Astrocyte (in vitro differentiated cells and primary cell): ENCODE measurements at regions not wholly inside any gene's neighbourhood (a gene's known extent, or its start where the extent isn't known, plus 50 kb on each side); places are given as distances from the start of the nearest gene placed in this dataset.

ENCODE experiments used
- CTCF ChIP-seq: IDR thresholded peaks from 2 replicates; pipeline ENCODE4 v1.5.1; 2011; ENCODE audit warnings: low read depth, mild to moderate bottlenecking, inconsistent platforms, low read length, moderate library complexity; ENCODE audit not compliant: insufficient read depth
- EZH2 ChIP-seq: IDR thresholded peaks from 2 replicates; pipeline ENCODE4 v1.6.1; 2012; ENCODE audit warnings: mild to moderate bottlenecking, low read length, inconsistent platforms; ENCODE audit not compliant: insufficient read depth

DNA sequence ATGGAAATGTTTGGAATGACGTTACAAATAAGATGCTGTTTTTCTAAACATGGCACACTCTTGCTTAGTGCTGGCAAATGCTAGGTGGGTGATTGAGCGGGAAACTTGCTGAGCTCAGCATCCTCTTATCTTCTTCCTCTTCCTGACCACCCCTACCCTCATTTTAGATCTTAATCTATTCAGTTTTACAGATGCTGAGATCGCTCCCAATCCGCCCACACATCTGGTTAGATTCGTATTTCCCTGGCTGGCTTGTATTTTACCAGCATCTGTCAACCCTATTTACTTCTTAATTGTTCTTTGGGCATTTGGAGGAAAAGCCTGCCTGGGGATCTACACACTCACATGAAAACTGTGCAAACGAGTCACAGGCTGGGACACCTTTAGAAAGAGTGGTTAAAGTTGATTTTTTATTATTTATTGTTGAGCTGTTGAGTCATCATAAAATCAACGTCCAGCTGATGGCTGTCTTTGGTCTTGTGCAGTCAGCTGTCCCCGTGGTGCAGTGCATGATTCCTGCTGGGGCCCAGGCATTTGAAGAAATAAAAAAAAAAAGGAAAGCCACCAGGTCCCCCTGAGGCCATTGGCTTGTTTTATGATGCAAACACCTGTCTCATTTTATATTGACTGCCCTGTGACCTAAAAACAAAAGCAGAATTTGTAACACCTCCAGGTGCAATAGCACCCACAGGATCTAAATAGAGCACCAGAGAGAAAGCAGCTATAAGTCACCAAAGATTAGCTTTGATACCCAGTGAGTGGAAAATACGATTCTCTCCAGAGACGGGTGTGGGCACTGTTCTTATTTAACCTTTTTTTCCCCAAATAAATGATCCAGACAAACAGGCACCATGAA lies 258.6 kb downstream of the HS3ST3B1 start:
- TF ChIP-seq CTCF (no peak), EZH2 (no peak)
